Kidney epithelial cell (primary cell): ENCODE measurements at regions not wholly inside any gene's neighbourhood (a gene's known extent, or its start where the extent isn't known, plus 50 kb on each side); places are given as distances from the start of the nearest gene placed in this dataset.

ENCODE experiments used
- DNase-seq: peaks from one replicate; pipeline ENCODE4 v3.0.0-alpha.2; 2010; ENCODE audit warnings: low read depth
- H3K27me3 ChIP-seq: 2 replicates; pipeline ENCODE4 v1.6.0; 2011; ENCODE audit warnings: low read length; ENCODE audit not compliant: control insufficient read depth, insufficient read depth
- H3K36me3 ChIP-seq: 2 replicates; pipeline ENCODE4 v1.5.1; 2011; ENCODE audit warnings: low read length; ENCODE audit not compliant: control insufficient read depth, insufficient read depth
- H3K4me3 ChIP-seq: 2 replicates; pipeline ENCODE4 v1.5.1; 2011; ENCODE audit warnings: low read depth, mild to moderate bottlenecking, control low read depth, low read length
- TF ChIP-seq, protein P1 (sequence below): IDR thresholded peaks from 2 replicates; pipeline ENCODE4 v1.5.1; 2011; ENCODE audit warnings: mild to moderate bottlenecking, moderate library complexity, low read length, control low read depth, inconsistent platforms; ENCODE audit not compliant: insufficient read depth, poor library complexity, severe bottlenecking

DNA sequence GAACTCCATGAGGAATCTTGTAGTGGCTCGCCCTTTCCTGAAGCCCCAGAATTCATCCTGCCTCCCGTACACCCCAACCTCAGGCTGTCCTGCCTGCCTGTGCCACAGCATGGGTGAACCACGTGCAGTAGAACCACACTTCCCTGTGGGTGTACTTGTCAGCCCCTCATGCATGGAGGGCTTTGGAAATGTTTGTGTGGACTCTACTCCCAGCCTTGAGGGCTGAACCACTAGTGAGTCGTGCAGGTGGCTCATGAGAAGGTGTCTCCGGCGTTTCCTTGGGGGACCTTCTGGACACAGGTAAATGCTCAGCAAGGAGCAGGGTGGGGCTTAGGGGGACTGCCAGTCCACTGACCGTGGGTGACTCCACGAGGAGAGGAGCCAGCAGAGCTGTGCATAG, 58.7 kb upstream of the ADORA2B start:
- Histone ChIP-seq H3K36me3 (no peaks in the 10 kb centered on the region), H3K27me3 (no peaks in the 10 kb centered on the region), H3K4me3 (no peak overlapping the region)
- DNase-seq = no peak
- TF ChIP-seq, protein P1, sequence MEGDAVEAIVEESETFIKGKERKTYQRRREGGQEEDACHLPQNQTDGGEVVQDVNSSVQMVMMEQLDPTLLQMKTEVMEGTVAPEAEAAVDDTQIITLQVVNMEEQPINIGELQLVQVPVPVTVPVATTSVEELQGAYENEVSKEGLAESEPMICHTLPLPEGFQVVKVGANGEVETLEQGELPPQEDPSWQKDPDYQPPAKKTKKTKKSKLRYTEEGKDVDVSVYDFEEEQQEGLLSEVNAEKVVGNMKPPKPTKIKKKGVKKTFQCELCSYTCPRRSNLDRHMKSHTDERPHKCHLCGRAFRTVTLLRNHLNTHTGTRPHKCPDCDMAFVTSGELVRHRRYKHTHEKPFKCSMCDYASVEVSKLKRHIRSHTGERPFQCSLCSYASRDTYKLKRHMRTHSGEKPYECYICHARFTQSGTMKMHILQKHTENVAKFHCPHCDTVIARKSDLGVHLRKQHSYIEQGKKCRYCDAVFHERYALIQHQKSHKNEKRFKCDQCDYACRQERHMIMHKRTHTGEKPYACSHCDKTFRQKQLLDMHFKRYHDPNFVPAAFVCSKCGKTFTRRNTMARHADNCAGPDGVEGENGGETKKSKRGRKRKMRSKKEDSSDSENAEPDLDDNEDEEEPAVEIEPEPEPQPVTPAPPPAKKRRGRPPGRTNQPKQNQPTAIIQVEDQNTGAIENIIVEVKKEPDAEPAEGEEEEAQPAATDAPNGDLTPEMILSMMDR = no peak

DNA sequence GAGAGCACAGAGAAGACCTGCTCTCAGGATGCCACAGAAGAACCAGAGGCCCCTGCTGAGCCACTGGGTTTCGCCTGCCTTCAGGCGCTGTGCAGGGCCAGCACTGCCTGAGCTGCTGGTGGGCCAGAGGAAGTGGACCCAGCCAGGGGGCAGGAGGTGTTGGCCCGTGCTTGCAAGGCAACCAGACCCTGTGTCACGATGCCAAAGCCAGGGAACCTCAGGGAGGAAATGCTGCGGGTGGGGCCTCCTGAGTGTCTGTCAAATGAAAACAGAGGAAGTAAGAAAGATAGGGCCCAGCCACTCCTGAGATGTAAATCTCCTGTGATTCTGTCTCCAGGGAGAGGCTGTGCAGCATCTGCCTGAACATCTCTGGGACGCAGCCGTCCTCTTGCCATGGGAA, 58.1 kb upstream of the ADORA2B start:
- TF ChIP-seq, protein P1 = no peak
- no peak for DNase-seq
- H3K4me3 ChIP-seq = no peak overlapping the region
- no peaks in the 10 kb centered on the region for H3K36me3 ChIP-seq
- no peaks in the 10 kb centered on the region for H3K27me3 ChIP-seq

DNA sequence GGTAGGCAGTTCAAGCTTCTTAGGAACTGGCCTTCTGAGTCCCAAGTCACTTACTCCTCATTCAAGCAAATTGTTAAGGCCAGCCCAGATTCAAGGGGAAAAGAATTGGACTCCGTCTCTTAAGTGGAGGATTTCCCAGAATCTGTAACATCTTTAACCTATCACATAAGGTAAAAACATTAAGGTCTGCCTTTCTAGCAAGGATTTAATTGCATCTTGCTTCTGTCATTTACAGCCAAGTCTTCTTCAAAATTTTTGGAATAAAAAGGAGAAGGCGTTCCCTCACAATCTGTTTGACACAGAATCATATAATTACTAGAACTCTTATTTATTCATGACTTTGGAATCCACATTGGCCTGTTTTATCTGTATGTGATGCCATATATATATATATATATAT, 56.5 kb upstream of the ADORA2B start:
- Histone ChIP-seq H3K27me3 (no peaks in the 10 kb centered on the region), H3K4me3 (no peak overlapping the region), H3K36me3 (no peaks in the 10 kb centered on the region)
- DNase-seq = no peak
- TF ChIP-seq, protein P1 = no peak

DNA sequence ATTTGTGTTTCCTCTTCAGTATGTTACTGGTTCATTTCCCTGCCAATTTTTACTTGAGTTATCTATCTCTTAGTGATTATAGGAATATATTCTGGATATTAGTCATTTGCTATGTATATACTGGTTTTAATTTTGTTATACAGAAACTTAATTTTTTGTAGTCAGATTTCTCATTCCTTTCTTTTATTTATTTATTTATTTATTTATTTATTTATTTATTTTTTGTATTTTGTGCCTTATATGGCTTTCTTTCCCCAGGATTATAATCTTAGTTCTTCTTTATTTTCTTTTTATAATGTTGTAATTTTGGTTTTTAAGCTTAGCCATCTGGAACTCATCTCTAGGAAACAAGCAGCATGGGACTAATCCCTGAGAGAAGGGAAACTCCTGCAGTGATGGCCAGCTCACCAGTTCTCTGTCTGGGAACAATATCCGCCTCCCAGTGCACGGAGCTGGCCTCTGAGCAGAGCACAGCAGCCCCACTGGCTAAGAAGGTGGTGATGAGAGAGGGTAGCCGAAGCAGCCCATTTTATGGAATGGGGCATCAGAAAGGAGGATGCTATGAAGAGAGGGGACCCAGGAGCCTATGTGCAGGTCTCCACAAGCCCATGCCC, 54.5 kb upstream of the ADORA2B start:
- Histone ChIP-seq H3K4me3 (no peak overlapping the region), H3K27me3 (no peaks in the 10 kb centered on the region), H3K36me3 (no peaks in the 10 kb centered on the region)
- no peak for DNase-seq
- TF ChIP-seq, protein P1 = no peak

DNA sequence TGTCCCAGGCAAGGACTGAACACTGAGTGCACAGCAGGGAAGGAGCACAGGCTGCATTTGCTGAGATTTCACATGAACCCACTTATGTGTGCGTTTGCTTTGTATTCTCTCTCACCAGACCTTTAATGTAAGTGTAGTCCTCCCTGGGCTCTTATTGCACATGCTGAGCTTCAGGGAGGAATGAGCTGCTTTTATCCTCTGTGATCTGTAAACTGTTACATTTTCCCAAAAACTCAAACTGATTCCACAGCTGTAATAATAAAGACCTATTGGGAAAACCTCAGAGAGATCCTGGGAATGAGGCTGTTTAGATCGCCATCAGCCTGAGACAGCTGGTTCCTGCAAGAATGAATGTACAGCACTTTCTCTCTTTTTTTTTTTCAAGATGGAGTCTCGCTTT, 53.6 kb upstream of the ADORA2B start:
- Histone ChIP-seq H3K27me3 (no peaks in the 10 kb centered on the region), H3K36me3 (no peaks in the 10 kb centered on the region), H3K4me3 (no peak overlapping the region)
- no peak for DNase-seq
- TF ChIP-seq, protein P1 = no peak

DNA sequence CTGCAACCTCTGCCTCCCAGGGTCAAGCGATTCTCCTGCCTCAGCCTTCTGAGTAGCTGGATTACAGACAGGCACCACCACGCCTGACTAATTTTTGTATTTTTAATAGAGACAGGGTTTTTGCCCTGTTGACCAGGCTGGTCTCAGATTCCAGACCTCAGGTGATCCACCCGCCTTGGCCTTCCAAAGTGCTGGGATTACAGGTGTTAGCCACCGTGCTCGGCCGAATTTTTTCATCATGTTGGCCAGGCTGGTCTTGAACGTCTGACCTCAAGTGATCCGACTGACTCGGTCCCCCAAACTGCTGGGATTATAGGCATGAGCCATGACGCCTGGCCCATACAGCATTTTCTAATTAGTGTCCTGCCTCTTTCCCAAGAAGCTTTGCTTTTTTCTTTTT, 52.7 kb upstream of the ADORA2B start:
- TF ChIP-seq, protein P1 = no peak
- no peaks in the 10 kb centered on the region for H3K27me3 ChIP-seq
- no peak overlapping the region for H3K4me3 ChIP-seq
- no peak for DNase-seq
- H3K36me3 ChIP-seq = no peaks in the 10 kb centered on the region
